A673 (cell line): ENCODE measurements at regions not wholly inside any gene's neighbourhood (a gene's known extent, or its start where the extent isn't known, plus 50 kb on each side); places are given as distances from the start of the nearest gene placed in this dataset.

Experiments
- BruUV-seq: library from RNA; stranded (reverse); fragments of 400-500 nt; replicated peaks from 2 replicates; lab custom pipeline; 2021; lab: Mats Ljungman, UMichigan
- CTCF ChIA-PET: fragments of 300-600 bp; sonication (Branson Sonifier 250); formaldehyde crosslinking; loops from one replicate; lab custom pipeline; 2022; ENCODE audit warnings: antibody characterized with exemption; lab: Charles Lee
- POLR2A ChIA-PET: fragments of 300-600 bp; sonication (Branson Sonifier 250); formaldehyde crosslinking; loops from one replicate; lab custom pipeline; 2022; ENCODE audit warnings: antibody characterized with exemption; ENCODE audit not compliant: low non-redundant PET; lab: Charles Lee
- DNase-seq: peaks from one replicate; pipeline ENCODE4 v3.0.0-alpha.2; 2015; ENCODE audit warnings: low spot score
- H3K27ac ChIP-seq: fragments of 200-600 bp; sonication (generic); 2 replicates; pipeline ENCODE4 v1.5.1; 2016; ENCODE audit warnings: mixed run types, low read depth, mild to moderate bottlenecking, mixed read lengths, antibody characterized with exemption, low read length; ENCODE audit not compliant: poor library complexity, severe bottlenecking
- H3K27me3 ChIP-seq: fragments of 200-600 bp; sonication (generic); replicated peaks from 2 replicates; pipeline ENCODE4 v1.6.1; 2017; ENCODE audit warnings: mixed run types, low read depth, mild to moderate bottlenecking, mixed read lengths, antibody characterized with exemption, low read length; ENCODE audit not compliant: insufficient read depth, poor library complexity
- H3K36me3 ChIP-seq: fragments of 200-600 bp; sonication (generic); 2 replicates; pipeline ENCODE4 v1.6.1; 2016; ENCODE audit warnings: mixed run types, mild to moderate bottlenecking, mixed read lengths, antibody characterized with exemption, low read length; ENCODE audit not compliant: insufficient read depth, poor library complexity, severe bottlenecking
- H3K4me1 ChIP-seq: fragments of 200-600 bp; sonication (generic); 2 replicates; pipeline ENCODE4 v1.6.1; 2017; ENCODE audit warnings: mixed run types, mild to moderate bottlenecking, mixed read lengths, antibody characterized with exemption, low read length; ENCODE audit not compliant: insufficient read depth, poor library complexity, severe bottlenecking
- H3K4me3 ChIP-seq: fragments of 200-600 bp; sonication (generic); 2 replicates; pipeline ENCODE4 v1.5.1; 2016; ENCODE audit warnings: low read depth, mixed run types, mild to moderate bottlenecking, mixed read lengths, low read length; ENCODE audit not compliant: poor library complexity, severe bottlenecking
- H3K9me3 ChIP-seq: fragments of 200-600 bp; sonication (generic); 2 replicates; pipeline ENCODE4 v1.6.1; 2016; ENCODE audit warnings: mixed run types, low read depth, mild to moderate bottlenecking, mixed read lengths, antibody characterized with exemption, low read length; ENCODE audit not compliant: poor library complexity, severe bottlenecking
- EZH2 ChIP-seq: fragments of 200-600 bp; sonication (generic); IDR thresholded peaks from 2 replicates; pipeline ENCODE4 v1.6.1; 2017; ENCODE audit warnings: borderline replicate concordance, low read depth, mild to moderate bottlenecking, mixed read lengths, antibody characterized with exemption, low read length; ENCODE audit not compliant: poor library complexity, severe bottlenecking
- intact Hi-C: fragments of 100-400 bp; cut with micrococcal nuclease; formaldehyde crosslinking; loops from one replicate; pipeline ENCODE4 v1.10.0; 2022; ENCODE audit not compliant: unreplicated experiment
- TF ChIP-seq, protein P1 (sequence below): fragments of 300-800, 200-600 bp; sonication (generic); conservative IDR thresholded peaks from 2 replicates; pipeline ENCODE4 v1.5.1; 2017; ENCODE audit warnings: low read depth, mild to moderate bottlenecking, antibody characterized with exemption, low read length, moderate library complexity, mixed read lengths

DNA sequence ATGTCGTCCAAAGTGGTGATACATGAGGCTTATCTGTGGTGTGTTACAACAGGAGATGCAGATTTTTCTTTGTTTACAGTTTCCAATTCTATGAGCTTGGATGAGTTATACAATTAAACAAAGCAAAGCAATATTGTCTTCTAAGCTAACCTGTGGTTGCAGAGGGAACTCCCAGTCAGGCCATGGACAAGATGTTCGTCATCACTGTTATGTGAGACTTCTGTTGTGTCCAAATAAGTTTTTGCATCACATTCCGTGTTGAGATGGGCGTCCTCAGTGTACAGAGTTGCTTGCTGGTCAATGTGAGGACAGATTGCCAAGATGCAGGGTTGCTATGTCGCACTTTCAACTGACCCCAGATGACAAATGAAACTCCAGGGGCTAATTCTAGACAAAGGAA is 189.3 kb downstream of the IRF8 start:
- intact Hi-C loops: no loop called here
- no peaks in the 10 kb centered on the region for H3K9me3 ChIP-seq
- TF ChIP-seq EZH2: no peak
- TF ChIP-seq, protein P1, sequence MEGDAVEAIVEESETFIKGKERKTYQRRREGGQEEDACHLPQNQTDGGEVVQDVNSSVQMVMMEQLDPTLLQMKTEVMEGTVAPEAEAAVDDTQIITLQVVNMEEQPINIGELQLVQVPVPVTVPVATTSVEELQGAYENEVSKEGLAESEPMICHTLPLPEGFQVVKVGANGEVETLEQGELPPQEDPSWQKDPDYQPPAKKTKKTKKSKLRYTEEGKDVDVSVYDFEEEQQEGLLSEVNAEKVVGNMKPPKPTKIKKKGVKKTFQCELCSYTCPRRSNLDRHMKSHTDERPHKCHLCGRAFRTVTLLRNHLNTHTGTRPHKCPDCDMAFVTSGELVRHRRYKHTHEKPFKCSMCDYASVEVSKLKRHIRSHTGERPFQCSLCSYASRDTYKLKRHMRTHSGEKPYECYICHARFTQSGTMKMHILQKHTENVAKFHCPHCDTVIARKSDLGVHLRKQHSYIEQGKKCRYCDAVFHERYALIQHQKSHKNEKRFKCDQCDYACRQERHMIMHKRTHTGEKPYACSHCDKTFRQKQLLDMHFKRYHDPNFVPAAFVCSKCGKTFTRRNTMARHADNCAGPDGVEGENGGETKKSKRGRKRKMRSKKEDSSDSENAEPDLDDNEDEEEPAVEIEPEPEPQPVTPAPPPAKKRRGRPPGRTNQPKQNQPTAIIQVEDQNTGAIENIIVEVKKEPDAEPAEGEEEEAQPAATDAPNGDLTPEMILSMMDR: no peak
- H3K27me3 ChIP-seq: peaks cover 9% of the 10 kb centered on the region
- no peak overlapping the region for H3K27ac ChIP-seq
- no peak overlapping the region for H3K4me3 ChIP-seq
- no TSS peak for BruUV-seq
- CTCF ChIA-PET: no interaction called here
- DNase-seq: no peak
- no peaks in the 10 kb centered on the region for H3K4me1 ChIP-seq
- no peaks in the 10 kb centered on the region for H3K36me3 ChIP-seq
- POLR2A ChIA-PET: no interaction called here

GRCh38 chr16:86088816-86089215 is 189.9 kb downstream of the IRF8 start:
- Histone ChIP-seq H3K4me3 (no peak overlapping the region), H3K27me3 (peaks cover 4% of the 10 kb centered on the region), H3K27ac (no peak overlapping the region), H3K9me3 (no peaks in the 10 kb centered on the region), H3K36me3 (no peaks in the 10 kb centered on the region), H3K4me1 (no peaks in the 10 kb centered on the region)
- intact Hi-C loops: no loop called here
- POLR2A ChIA-PET: no interaction called here
- no peak for TF ChIP-seq EZH2
- BruUV-seq: no TSS peak
- DNase-seq: no peak
- CTCF ChIA-PET: no interaction called here

GRCh38 chr16:86089334-86089900 is 190.5 kb downstream of the IRF8 start:
- H3K9me3 ChIP-seq: no peaks in the 10 kb centered on the region
- BruUV-seq: no TSS peak
- TF ChIP-seq EZH2: no peak
- no peaks in the 10 kb centered on the region for H3K27me3 ChIP-seq
- DNase-seq: no peak
- H3K36me3 ChIP-seq: no peaks in the 10 kb centered on the region
- H3K4me1 ChIP-seq: no peaks in the 10 kb centered on the region
- ChIA-PET POLR2A (no interaction called here), CTCF (no interaction called here)
- H3K27ac ChIP-seq: no peak overlapping the region
- H3K4me3 ChIP-seq: no peak overlapping the region
- intact Hi-C loops: no loop called here

- Histone ChIP-seq H3K27me3 (no peaks in the 10 kb centered on the region), H3K9me3 (no peaks in the 10 kb centered on the region), H3K4me1 (no peaks in the 10 kb centered on the region), H3K4me3 (no peak overlapping the region), H3K27ac (no peak overlapping the region), H3K36me3 (no peaks in the 10 kb centered on the region)
- CTCF ChIA-PET: no interaction called here
- intact Hi-C loops: no loop called here
- no peak for DNase-seq
- POLR2A ChIA-PET: no interaction called here
- no peak for TF ChIP-seq EZH2
- TF ChIP-seq, protein P1: no peak
- BruUV-seq: no TSS peak
These were observed 191.0 kb downstream of the IRF8 start for GRCh38 chr16:86089991-86090390.
